NB4 (cell line): ENCODE measurements at regions not wholly inside any gene's neighbourhood (a gene's known extent, or its start where the extent isn't known, plus 50 kb on each side); places are given as distances from the start of the nearest gene placed in this dataset.

Source experiments
- DNase-seq: peaks from one replicate; pipeline ENCODE4 v3.0.0; 2010; ENCODE audit warnings: low read depth
- H3K4me3 ChIP-seq: one replicate; pipeline ENCODE4 v1.5.1; 2011; ENCODE audit warnings: mild to moderate bottlenecking, low read depth, low read length, moderate library complexity
- CTCF ChIP-seq: IDR thresholded peaks from one replicate; pipeline ENCODE4 v1.5.1; 2012; ENCODE audit warnings: low read depth, low read length
- MYC ChIP-seq: IDR thresholded peaks from 2 replicates; pipeline ENCODE4 v1.6.1; 2011; ENCODE audit warnings: low read depth, low read length
- POLR2A ChIP-seq: IDR thresholded peaks from 2 replicates; pipeline ENCODE4 v1.6.1; 2011; ENCODE audit warnings: mild to moderate bottlenecking; ENCODE audit not compliant: insufficient read length; ENCODE audit errors: extremely low read depth
- TF ChIP-seq, protein P1 (sequence below): IDR thresholded peaks from 2 replicates; pipeline ENCODE4 v1.6.1; 2011; ENCODE audit warnings: low read depth, low read length

DNA sequence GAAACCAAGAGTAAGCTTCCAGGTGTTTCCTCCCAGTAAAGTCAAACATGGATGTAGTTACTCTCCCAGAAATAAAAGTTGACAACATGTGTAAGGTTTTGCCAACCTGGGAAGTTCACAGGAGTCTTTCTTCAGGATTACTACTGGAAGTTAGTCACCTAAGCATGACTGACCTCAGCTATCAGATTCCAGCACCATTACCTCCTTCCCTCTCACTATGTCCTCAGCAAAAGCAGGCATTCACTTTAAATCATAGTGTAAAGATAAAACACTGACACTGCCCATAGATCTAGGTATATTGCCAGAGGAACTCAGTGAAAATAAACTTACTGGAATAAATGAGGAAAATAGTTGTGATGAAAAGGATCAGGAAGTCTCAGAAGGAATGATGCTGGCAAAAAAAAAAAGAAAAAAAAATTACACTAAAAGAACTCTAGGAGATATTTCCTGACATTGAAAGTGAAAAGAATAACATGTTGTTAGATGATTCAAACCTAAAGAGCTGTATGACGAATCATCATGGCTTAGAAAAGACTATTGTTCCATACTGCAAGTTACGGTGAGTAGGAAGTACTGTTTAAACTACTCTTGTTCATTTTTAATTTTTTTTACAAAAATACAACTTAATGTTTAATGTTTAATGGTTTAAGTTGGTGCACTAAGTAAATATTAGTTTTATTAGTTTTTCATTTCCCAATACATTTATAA lies 484.5 kb upstream of the ZNF804A start:
- no peak for DNase-seq

GRCh38 chr2:184114439-184114838 lies 483.9 kb upstream of the ZNF804A start:
- no peak for DNase-seq
- H3K4me3 ChIP-seq = no peak overlapping the region
- TF ChIP-seq CTCF (no peak), MYC (no peak), POLR2A (no peak)
- TF ChIP-seq, protein P1, sequence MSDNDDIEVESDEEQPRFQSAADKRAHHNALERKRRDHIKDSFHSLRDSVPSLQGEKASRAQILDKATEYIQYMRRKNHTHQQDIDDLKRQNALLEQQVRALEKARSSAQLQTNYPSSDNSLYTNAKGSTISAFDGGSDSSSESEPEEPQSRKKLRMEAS = no peak

More for the DNA sequence above, 484.5 kb upstream of the ZNF804A start:
- H3K4me3 ChIP-seq = no peak overlapping the region
- TF ChIP-seq, protein P1 = no peak
- no peak for TF ChIP-seq MYC
- TF ChIP-seq CTCF = no peak
- no peak for TF ChIP-seq POLR2A

- no peak overlapping the region for H3K4me3 ChIP-seq
- TF ChIP-seq, protein P1 = no peak
- no peak for TF ChIP-seq POLR2A
- no peak for TF ChIP-seq MYC
- DNase-seq = no peak
Observed at GRCh38 chr2:184119989-184120800, 478.1 kb upstream of the ZNF804A start.

DNA sequence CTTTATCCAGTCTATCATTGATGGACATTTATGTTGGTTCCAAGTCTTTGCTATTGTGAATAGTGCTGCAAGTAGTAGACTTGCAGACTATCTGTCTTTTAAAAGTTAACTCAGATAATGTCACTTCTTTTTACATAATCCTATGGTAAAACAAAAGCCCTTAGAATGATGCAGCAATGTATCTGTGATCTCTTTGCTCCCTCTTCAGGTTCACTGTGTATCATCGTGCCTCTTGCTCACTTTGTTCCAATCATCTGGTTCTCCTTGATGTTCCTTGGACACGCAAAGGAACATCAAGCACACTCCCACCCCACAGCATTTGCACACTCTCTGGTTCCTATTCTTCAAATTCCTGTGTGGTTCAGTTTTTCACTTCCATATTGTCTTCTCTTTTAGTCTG lies 472.5 kb upstream of the ZNF804A start:
- TF ChIP-seq MYC (no peak), CTCF (no peak), POLR2A (no peak)
- TF ChIP-seq, protein P1 = no peak
- DNase-seq = no peak
- H3K4me3 ChIP-seq = no peak overlapping the region

GRCh38 chr2:184129073-184129472 lies 469.3 kb upstream of the ZNF804A start:
- DNase-seq = no peak

More at GRCh38 chr2:184129073-184129472, 469.3 kb upstream of the ZNF804A start:
- TF ChIP-seq, protein P1 = no peak
- TF ChIP-seq POLR2A = no peak
- TF ChIP-seq MYC = no peak
- no peak for TF ChIP-seq CTCF
- no peak overlapping the region for H3K4me3 ChIP-seq
